K562 (cell line): ENCODE measurements at regions not wholly inside any gene's neighbourhood (a gene's known extent, or its start where the extent isn't known, plus 50 kb on each side); places are given as distances from the start of the nearest gene placed in this dataset.

Experiments used
- ATAC-seq: fragments of 200-7000 bp; cut with Tn5 transposase; 3 replicates; pipeline ENCODE4 v1.9.1; 2020; ENCODE audit warnings: moderate library complexity
- BruUV-seq: library from RNA; stranded (reverse); fragments of 400-500 nt; replicated peaks from 2 replicates; lab custom pipeline; 2021; lab: Mats Ljungman, UMichigan
- CTCF ChIA-PET: fragments of 300-600 bp; formaldehyde crosslinking; extraction: SDS; loops from one replicate; lab custom pipeline; 2021; ENCODE audit warnings: low intra/inter-chr PET ratio; lab: Yijun Ruan, JAX
- POLR2A ChIA-PET: fragments of 300-600, 350-650 bp; sonication (Branson Sonifier 250); formaldehyde crosslinking; extraction: SDS; loops from one replicate; lab custom pipeline; 2021; ENCODE audit warnings: antibody characterized with exemption, inconsistent platforms; lab: Yijun Ruan, JAX
- DNase-seq, 4 experiments: peaks; one replicate each; pipeline versions ENCODE4 v3.0.0 to v3.0.0-alpha.2; 2011 to 2018; ENCODE audit warnings: low spot score in 3 of 4, mixed read lengths in 3 of 4; ENCODE audit errors: extremely low read depth in 1 of 4
- FAIRE-seq: peaks from 2 replicates; lab custom pipeline; 2011; peaks lifted over from hg19 to GRCh38; lab: Jason Lieb, UNC
- H2AFZ ChIP-seq: 2 replicates; pipeline ENCODE4 v1.6.0; 2011; ENCODE audit warnings: low read depth, low read length, control low read depth, inconsistent platforms
- H3K27ac ChIP-seq: fragments of 200-600 bp; 3 replicates; pipeline ENCODE4 v1.8.0; 2011; ENCODE audit warnings: low read depth, mild to moderate bottlenecking, control low read depth, inconsistent platforms, low read length, moderate library complexity, mixed read lengths; ENCODE audit errors: extremely low read depth
- H3K27me3 ChIP-seq, 2 experiments: fragments of 300-600 bp in 1 of 2; 2 replicates in 1 of 2; 3 replicates in 1 of 2; pipeline versions ENCODE4 v1.6.0 to v1.8.0; 2011; ENCODE audit warnings: inconsistent platforms in 2 of 2, low read length in 2 of 2, mild to moderate bottlenecking in 1 of 2, mixed read lengths in 1 of 2, moderate library complexity in 1 of 2; ENCODE audit not compliant: control insufficient read depth in 2 of 2, insufficient read depth in 2 of 2
- H3K36me3 ChIP-seq: fragments of 300-600 bp; 3 replicates; pipeline ENCODE4 v1.8.0; 2011; ENCODE audit warnings: mild to moderate bottlenecking, low read length, inconsistent platforms; ENCODE audit not compliant: control insufficient read depth, insufficient read depth
- H3K4me1 ChIP-seq, 2 experiments: fragments of 200-600 bp in 1 of 2; replicated peaks in 1 of 2; 2 replicates in 1 of 2; 3 replicates in 1 of 2; pipeline versions ENCODE4 v1.5.1 to v1.8.0; 2011; ENCODE audit warnings: inconsistent platforms in 2 of 2, low read length in 2 of 2, mild to moderate bottlenecking in 1 of 2, mixed read lengths in 1 of 2, moderate library complexity in 1 of 2; ENCODE audit not compliant: control insufficient read depth in 2 of 2, insufficient read depth in 2 of 2
- H3K4me2 ChIP-seq: 2 replicates; pipeline ENCODE4 v1.6.1; 2011; ENCODE audit warnings: low read length, control low read depth, inconsistent platforms, mixed read lengths; ENCODE audit not compliant: insufficient read depth
- H3K4me3 ChIP-seq: fragments of 200-600 bp; sonication (generic), shearing (Covaris generic); 2 replicates; pipeline ENCODE4 v1.5.1; 2016; ENCODE audit warnings: control low read depth, inconsistent platforms
- H3K79me2 ChIP-seq: fragments of 200-600 bp; 3 replicates; pipeline ENCODE4 v1.8.0; 2011; ENCODE audit warnings: low read length, inconsistent platforms; ENCODE audit not compliant: control insufficient read depth, insufficient read depth
- H3K9ac ChIP-seq, 2 experiments: 2 replicates each; pipeline versions ENCODE4 v1.6.0 to v1.6.1; 2011; ENCODE audit warnings: low read depth in 2 of 2, low read length in 2 of 2, control low read depth in 1 of 2, inconsistent platforms in 1 of 2, mild to moderate bottlenecking in 1 of 2, mixed read lengths in 1 of 2; ENCODE audit not compliant: insufficient read depth in 1 of 2
- H3K9me1 ChIP-seq: one replicate; pipeline ENCODE4 v1.6.0; 2011; ENCODE audit warnings: inconsistent platforms, mild to moderate bottlenecking, low read length, moderate library complexity; ENCODE audit not compliant: control insufficient read depth, insufficient read depth
- H3K9me3 ChIP-seq: replicated peaks from 2 replicates; pipeline ENCODE4 v1.5.1; 2011; ENCODE audit warnings: low read depth, low read length, inconsistent platforms; ENCODE audit not compliant: control insufficient read depth, insufficient read depth
- H4K20me1 ChIP-seq: replicated peaks from 2 replicates; pipeline ENCODE4 v1.6.1; 2011; ENCODE audit warnings: low read length, inconsistent platforms, mixed read lengths; ENCODE audit not compliant: control insufficient read depth, insufficient read depth
- FOXA3 ChIP-seq, 2 experiments: fragments of 450-650 bp in 1 of 2; sonication (generic) in 1 of 2; formaldehyde crosslinking; IDR thresholded peaks in 1 of 2; conservative IDR thresholded peaks in 1 of 2; 2 replicates each; pipeline versions ENCODE4 v1.4.0 to v1.8.0; 2020 to 2022; ENCODE audit warnings: mild to moderate bottlenecking in 2 of 2, missing genetic modification reagents in 1 of 2
- HDAC6 ChIP-seq: IDR thresholded peaks from 2 replicates; pipeline ENCODE4 v1.6.1; 2012; ENCODE audit warnings: low read depth, mild to moderate bottlenecking, control low read depth, inconsistent platforms, low read length, moderate library complexity
- LCOR ChIP-seq: sonication (generic); formaldehyde crosslinking; IDR thresholded peaks from 2 replicates; pipeline ENCODE4 v1.8.0; 2022; ENCODE audit warnings: mild to moderate bottlenecking, missing genetic modification reagents
- MYNN ChIP-seq, 2 experiments: sonication (generic); formaldehyde crosslinking in 1 of 2; IDR thresholded peaks; 2 replicates each; pipeline versions ENCODE4 v1.5.0 to v1.6.1; 2016 to 2020; ENCODE audit warnings: antibody characterized with exemption in 1 of 2, missing genetic modification reagents in 1 of 2
- RNF2 ChIP-seq: sonication (generic); IDR thresholded peaks from 2 replicates; pipeline ENCODE4 v1.6.1; 2016
- SNRNP70 ChIP-seq: fragments of 200-400 bp; formaldehyde crosslinking; optimal IDR thresholded peaks from 2 replicates; pipeline ENCODE3; 2017; ENCODE audit warnings: low read depth, low read length
- TFAM ChIP-seq: fragments of 250-450 bp; sonication (Bioruptor Pico); conservative IDR thresholded peaks from 2 replicates; pipeline ENCODE4 v1.5.0; 2021; ENCODE audit warnings: mild to moderate bottlenecking, moderate library complexity
- TRIM24 ChIP-seq, 2 experiments: fragments of 450-650 bp; IDR thresholded peaks; 2 replicates each; pipeline ENCODE4 v1.6.1; 2016
- TRIM28 ChIP-seq: fragments of 450-650 bp; IDR thresholded peaks from 2 replicates; pipeline ENCODE4 v1.6.1; 2017
- ZFX ChIP-seq: sonication (generic); formaldehyde crosslinking; IDR thresholded peaks from 2 replicates; pipeline ENCODE4 v1.8.0; 2022; ENCODE audit warnings: mild to moderate bottlenecking, missing genetic modification reagents, moderate library complexity
- ZKSCAN8 ChIP-seq: fragments of 200-800 bp; sonication (Bioruptor generic); IDR thresholded peaks from 2 replicates; pipeline ENCODE4 v1.6.1; 2016; ENCODE audit warnings: missing genetic modification characterization, missing compliant biosample characterization
- ZNF316 ChIP-seq: fragments of 450-650 bp; IDR thresholded peaks from 2 replicates; pipeline ENCODE4 v1.6.1; 2016
- ZNF324 ChIP-seq: fragments of 250-450 bp; sonication (Bioruptor Pico); IDR thresholded peaks from 2 replicates; pipeline ENCODE4 v1.4.0; 2020; ENCODE audit warnings: mild to moderate bottlenecking
- ZNF644 ChIP-seq: fragments of 200-800 bp; sonication (Bioruptor generic); IDR thresholded peaks from 2 replicates; pipeline ENCODE4 v1.6.1; 2016; ENCODE audit warnings: low read depth, missing genetic modification characterization, missing compliant biosample characterization
- WGBS: fragments of 100-300 bp; shearing (Covaris generic); methylation state at CpG from one replicate; pipeline ENCODE4 v1.1.6; 2016; ENCODE audit warnings: low coverage, mixed read lengths; ENCODE audit not compliant: insufficient coverage; ENCODE audit errors: missing lambda C conversion rate; 5-methylcytosine and 5-hydroxymethylcytosine counted together
- in situ Hi-C: fragments of 300-500 bp; cut with MboI; formaldehyde crosslinking; loops from 4 replicates; pipeline ENCODE4 v1.15.0; 2018; ENCODE audit warnings: inconsistent platforms, mixed read lengths
- intact Hi-C: fragments of 100-400 bp; cut with micrococcal nuclease; formaldehyde crosslinking; loops from 2 replicates; pipeline ENCODE4 v1.14.2; 2022
- TF ChIP-seq, protein P1 (sequence below): fragments of 250-450 bp; sonication (Bioruptor Pico); IDR thresholded peaks from 2 replicates; pipeline ENCODE4 v1.4.0; 2020

GRCh38 chr14:50037240-50037639 is 79.1 kb downstream of the VCPKMT start:
- Histone ChIP-seq H2AFZ (no peak overlapping the region), H4K20me1 (no peaks in the 10 kb centered on the region), H3K9ac (no peak overlapping the region), H3K27ac (no peak overlapping the region), H3K9me1 (no peaks in the 10 kb centered on the region), H3K79me2 (no peaks in the 10 kb centered on the region), H3K4me2 (no peak overlapping the region), H3K36me3 (no peaks in the 10 kb centered on the region), H3K9me3 (0 out of 2 replicates have a peak, but pooled peaks cover 2% of the 10 kb centered on the region), H3K4me1 (peaks cover 9 to 25% of the 10 kb centered on the region in 2 experiments), H3K4me3 (no peak overlapping the region), H3K27me3 (no peaks in the 10 kb centered on the region)
- ChIA-PET POLR2A (interaction anchor here (0.5 kb wide), 1 partner anchor 341 kb away, joined by 3 read pairs; no protein-coding TSS in a partner anchor), CTCF (no interaction called here)
- intact Hi-C loops, result no loop called here
- BruUV-seq, result no TSS peak
- TF ChIP-seq TFAM (no peak), ZNF324 (CRISPR knock-in tag) (no peak), RNF2 (no peak), MYNN (IDR thresholded peaks at IDR 0.05) (no peak), MYNN (CRISPR knock-in tag; IDR thresholded peaks at IDR 0.05) (no peak), ZFX (CRISPR knock-in tag) (no peak), SNRNP70 (no peak), ZKSCAN8 (CRISPR knock-in tag) (no peak), LCOR (CRISPR knock-in tag) (no peak), FOXA3 (CRISPR knock-in tag; conservative IDR thresholded peaks at IDR 0.05 in 1 of 2, IDR thresholded peaks at IDR 0.05 in 1 of 2) (no peak), ZNF644 (tag) (no peak), TRIM24 (IDR thresholded peaks at IDR 0.05) (peak in 1 of 2 experiments; percentile 42; a peak in 1 of 4 replicates), TRIM28 (peak; percentile 54; the same call in 1 of the 2 replicates), HDAC6 (no peak), ZNF316 (peak; percentile 73)
- TF ChIP-seq, protein P1, sequence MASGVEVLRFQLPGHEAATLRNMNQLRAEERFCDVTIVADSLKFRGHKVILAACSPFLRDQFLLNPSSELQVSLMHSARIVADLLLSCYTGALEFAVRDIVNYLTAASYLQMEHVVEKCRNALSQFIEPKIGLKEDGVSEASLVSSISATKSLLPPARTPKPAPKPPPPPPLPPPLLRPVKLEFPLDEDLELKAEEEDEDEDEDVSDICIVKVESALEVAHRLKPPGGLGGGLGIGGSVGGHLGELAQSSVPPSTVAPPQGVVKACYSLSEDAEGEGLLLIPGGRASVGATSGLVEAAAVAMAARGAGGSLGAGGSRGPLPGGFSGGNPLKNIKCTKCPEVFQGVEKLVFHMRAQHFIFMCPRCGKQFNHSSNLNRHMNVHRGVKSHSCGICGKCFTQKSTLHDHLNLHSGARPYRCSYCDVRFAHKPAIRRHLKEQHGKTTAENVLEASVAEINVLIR (CRISPR knock-in tag), result no peak
- in situ Hi-C loops, result no loop called here
- ATAC-seq, result no peak
- FAIRE-seq, result no peak
- no peak for DNase-seq
- WGBS, result no CpG with 5 or more reads among the region's 2 CpGs
